AG04449 (cell line): ENCODE measurements at regions not wholly inside any gene's neighbourhood (a gene's known extent, or its start where the extent isn't known, plus 50 kb on each side); places are given as distances from the start of the nearest gene placed in this dataset.

ENCODE experiments used
- CTCF ChIA-PET: fragments of 350-600 bp; formaldehyde crosslinking; extraction: SDS; loops from one replicate; lab custom pipeline; 2021; ENCODE audit warnings: antibody characterized with exemption; lab: Yijun Ruan, JAX
- POLR2A ChIA-PET: fragments of 400-600, 350-600 bp; formaldehyde crosslinking; extraction: SDS; loops from one replicate; lab custom pipeline; 2020; ENCODE audit warnings: antibody characterized with exemption, inconsistent platforms; lab: Yijun Ruan, JAX
- DNase-seq: peaks from one replicate; pipeline ENCODE4 v3.0.0-alpha.2; 2010; ENCODE audit warnings: low read depth, low spot score
- H3K4me3 ChIP-seq: 2 replicates; pipeline ENCODE4 v1.5.1; 2011; ENCODE audit warnings: low read depth, mild to moderate bottlenecking, control low read depth, low read length
- CTCF ChIP-seq: IDR thresholded peaks from one replicate; pipeline ENCODE4 v1.5.1; 2011; ENCODE audit warnings: mild to moderate bottlenecking, moderate library complexity, low read length, control low read depth, inconsistent platforms; ENCODE audit not compliant: insufficient read depth; ENCODE audit errors: missing control alignments

GRCh38 chr2:37466533-37467222 is 122.2 kb downstream of the QPCT start:
- CTCF ChIA-PET = no interaction called here
- POLR2A ChIA-PET = no interaction called here
- no peak for TF ChIP-seq CTCF
- no peak for DNase-seq
- no peak overlapping the region for H3K4me3 ChIP-seq

GRCh38 chr2:37468170-37468569 is 123.7 kb downstream of the QPCT start:
- no peak overlapping the region for H3K4me3 ChIP-seq
- no peak for TF ChIP-seq CTCF
- ChIA-PET CTCF (no interaction called here), POLR2A (no interaction called here)
- DNase-seq = no peak

- no peak overlapping the region for H3K4me3 ChIP-seq
- ChIA-PET POLR2A (no interaction called here), CTCF (interaction anchor here (1.8 kb wide), 1 partner anchor 11 kb away, joined by 7 read pairs; no protein-coding TSS in a partner anchor)
- no peak for TF ChIP-seq CTCF
- no peak for DNase-seq
Observed at GRCh38 chr2:37469126-37469525, 124.7 kb downstream of the QPCT start.

GRCh38 chr2:37471104-37471503 is 126.7 kb downstream of the QPCT start:
- DNase-seq = no peak
- CTCF ChIA-PET = interaction anchor here (1.8 kb wide), 1 partner anchor 9 kb away, joined by 7 read pairs; no protein-coding TSS in a partner anchor
- H3K4me3 ChIP-seq = no peak overlapping the region
- POLR2A ChIA-PET = no interaction called here
- no peak for TF ChIP-seq CTCF

GRCh38 chr2:37471994-37472393 is 127.6 kb downstream of the QPCT start:
- ChIA-PET CTCF (interaction anchor here (0.7 to 0.8 kb wide), 2 partner anchors 37 to 56 kb away, joined by 3 read pairs; no protein-coding TSS in a partner anchor), POLR2A (no interaction called here)
- no peak for TF ChIP-seq CTCF
- DNase-seq = no peak
- no peak overlapping the region for H3K4me3 ChIP-seq

- ChIA-PET CTCF (interaction anchor here (1.0 to 1.1 kb wide), 3 partner anchors 10 to 404 kb away, joined by 3 read pairs; no protein-coding TSS in a partner anchor), POLR2A (no interaction called here)
- DNase-seq = no peak
- no peak for TF ChIP-seq CTCF
- H3K4me3 ChIP-seq = no peak overlapping the region
Observed at GRCh38 chr2:37472959-37473358, 128.5 kb downstream of the QPCT start.
